Testis (tissue), 2 donors: ENCODE measurements at regions not wholly inside any gene's neighbourhood (a gene's known extent, or its start where the extent isn't known, plus 50 kb on each side); places are given as distances from the start of the nearest gene placed in this dataset.

Experiments used
- DNase-seq: peaks from one replicate; pipeline ENCODE4 v3.0.0-alpha.2; 2019
- H3K27ac ChIP-seq, 2 donors: fragments of 200-600 bp; sonication (generic); one replicate each; pipeline ENCODE4 v1.5.1; 2019
- H3K27me3 ChIP-seq: fragments of 200-600 bp; sonication (generic); one replicate; pipeline ENCODE4 v1.5.1; 2019
- H3K36me3 ChIP-seq: fragments of 200-600 bp; sonication (generic); one replicate; pipeline ENCODE4 v1.5.1; 2017; ENCODE audit warnings: low read depth; ENCODE audit errors: missing control alignments
- H3K4me1 ChIP-seq: fragments of 200-600 bp; sonication (generic); one replicate; pipeline ENCODE4 v1.5.1; 2019
- H3K4me3 ChIP-seq, 2 donors: fragments of 200-600 bp; sonication (generic); one replicate each; pipeline ENCODE4 v1.5.1; 2017 to 2019
- H3K9me3 ChIP-seq: fragments of 200-600 bp; sonication (generic); one replicate; pipeline ENCODE4 v1.5.1; 2017
- CTCF ChIP-seq, 3 experiments: fragments of 450-650 bp in 2 of 3; fragments of 200-600 bp in 1 of 3; sonication (generic) in 1 of 3; IDR thresholded peaks; one replicate each; pipeline ENCODE4 v1.5.1; 2016 to 2019; ENCODE audit warnings: antibody characterized with exemption in 3 of 3, mild to moderate bottlenecking in 2 of 3, moderate library complexity in 1 of 3
- POLR2A ChIP-seq: fragments of 450-650 bp; IDR thresholded peaks from one replicate; pipeline ENCODE4 v1.6.1; 2017; ENCODE audit warnings: antibody characterized with exemption, mild to moderate bottlenecking, moderate library complexity
- WGBS, 2 donors: methylation state at CpG; one replicate each; pipeline ENCODE4 v1.1.5; 2018; 5-methylcytosine and 5-hydroxymethylcytosine counted together
- intact Hi-C: fragments of 100-400 bp; cut with DNase I; formaldehyde crosslinking; loops from one replicate; pipeline ENCODE4 v1.15.1; 2023; ENCODE audit warnings: low total_unique reads

DNA sequence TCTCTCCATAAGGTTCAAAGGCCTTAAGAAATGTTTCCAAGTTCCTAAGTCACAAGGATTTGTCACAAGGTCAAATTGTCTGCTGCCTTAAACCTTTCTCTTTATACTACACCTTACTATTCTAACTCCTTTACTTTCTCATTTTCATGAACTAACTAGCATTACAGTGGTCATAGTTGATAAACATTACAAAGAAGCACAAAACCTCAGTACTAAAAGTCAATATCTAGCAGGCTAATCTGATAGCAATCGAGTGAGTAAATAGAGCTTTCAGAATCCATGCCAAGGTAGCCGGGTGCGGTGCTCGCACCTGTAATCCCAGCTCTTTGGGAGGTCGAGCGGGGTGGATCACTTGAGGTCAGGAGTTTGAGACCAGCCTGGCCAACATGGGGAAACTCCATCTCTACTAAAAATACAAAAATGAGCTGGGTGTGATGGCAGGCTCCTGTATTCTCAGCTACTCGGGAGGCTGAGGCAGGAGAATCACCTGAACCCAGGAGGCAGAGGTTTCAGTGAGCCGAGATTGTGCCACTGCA, 510.0 kb downstream of the GBA3 start:
- no peak for DNase-seq
- H3K9me3 ChIP-seq, result no peaks in the 10 kb centered on the region
- no peak overlapping the region for H3K4me3 ChIP-seq
- TF ChIP-seq CTCF (IDR thresholded peaks at IDR 0.05), result no peak
- TF ChIP-seq POLR2A, result no peak
- 89 to 98% methylated on average over 8 of the region's 8 CpGs for WGBS, 2 donors
- H3K4me1 ChIP-seq, result no peaks in the 10 kb centered on the region
- no peak overlapping the region for H3K27ac ChIP-seq
- H3K27me3 ChIP-seq, result no peaks in the 10 kb centered on the region
- intact Hi-C loops, result no loop called here
- H3K36me3 ChIP-seq, result no peaks in the 10 kb centered on the region

GRCh38 chr4:23194751-23195150, 502.0 kb downstream of the GBA3 start:
- H3K4me3 ChIP-seq, result no peak overlapping the region
- H3K9me3 ChIP-seq, result no peaks in the 10 kb centered on the region
- TF ChIP-seq CTCF (IDR thresholded peaks at IDR 0.05), result no peak
- no peaks in the 10 kb centered on the region for H3K27me3 ChIP-seq
- no peaks in the 10 kb centered on the region for H3K36me3 ChIP-seq
- DNase-seq, result no peak
- H3K27ac ChIP-seq, result no peak overlapping the region
- intact Hi-C loops, result no loop called here
- no peaks in the 10 kb centered on the region for H3K4me1 ChIP-seq

DNA sequence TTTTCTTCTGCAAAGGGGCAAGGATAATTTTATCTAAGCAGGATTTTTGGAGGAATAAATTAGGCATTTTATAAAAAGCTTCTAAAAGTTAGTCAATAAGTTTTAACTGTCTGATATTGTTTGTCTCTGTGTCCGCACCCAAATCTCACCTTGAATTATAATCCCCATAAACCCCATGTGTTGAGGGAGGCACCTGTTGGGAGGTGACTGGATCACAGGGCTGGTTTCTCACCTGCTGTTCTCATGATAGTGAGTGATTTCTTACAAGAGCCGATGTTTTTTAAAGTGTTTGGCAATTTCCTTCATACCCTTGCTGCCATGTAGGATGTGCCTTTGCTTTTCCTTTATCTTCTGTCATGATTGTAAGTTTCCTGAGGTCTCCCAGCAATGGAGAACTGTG, 481.4 kb downstream of the GBA3 start:
- H3K36me3 ChIP-seq, result no peaks in the 10 kb centered on the region
- no peak overlapping the region for H3K4me3 ChIP-seq
- WGBS, 2 donors, result 89 to 98% methylated on average over 2 of the region's 2 CpGs
- no peaks in the 10 kb centered on the region for H3K9me3 ChIP-seq
- H3K27me3 ChIP-seq, result no peaks in the 10 kb centered on the region
- H3K27ac ChIP-seq, result no peak overlapping the region
- TF ChIP-seq POLR2A (no peak), CTCF (IDR thresholded peaks at IDR 0.05) (no peak)
- intact Hi-C loops, result no loop called here
- no peak for DNase-seq
- no peaks in the 10 kb centered on the region for H3K4me1 ChIP-seq

DNA sequence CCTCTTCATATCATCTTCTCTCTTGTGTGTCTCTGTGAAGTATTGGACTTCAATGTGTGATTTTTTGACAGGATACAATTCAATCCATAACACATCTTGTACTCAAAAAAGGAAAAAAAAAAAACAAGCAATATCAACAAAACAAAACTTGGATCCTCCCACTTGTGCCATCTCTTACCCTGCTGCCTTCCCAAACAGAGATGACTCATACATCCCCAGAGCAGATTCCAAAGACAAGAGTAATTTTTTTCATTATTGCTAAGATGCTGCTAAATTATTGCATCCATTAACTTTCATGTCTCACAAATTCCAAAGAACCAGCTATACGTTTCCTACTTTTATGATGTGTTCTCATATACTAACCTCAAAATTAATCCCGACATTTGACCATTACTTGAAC, 479.2 kb downstream of the GBA3 start:
- WGBS, 2 donors, result 46% methylated on average over 2 of the region's 2 CpGs
- no peak overlapping the region for H3K4me3 ChIP-seq
- H3K4me1 ChIP-seq, result no peaks in the 10 kb centered on the region
- no peaks in the 10 kb centered on the region for H3K36me3 ChIP-seq
- intact Hi-C loops, result no loop called here
- H3K27ac ChIP-seq, result no peak overlapping the region
- TF ChIP-seq CTCF (IDR thresholded peaks at IDR 0.05) (no peak), POLR2A (no peak)
- H3K27me3 ChIP-seq, result no peaks in the 10 kb centered on the region
- no peaks in the 10 kb centered on the region for H3K9me3 ChIP-seq
- no peak for DNase-seq

- WGBS, 2 donors, result 52 to 58% methylated on average over 6 of the region's 6 CpGs
Measured at GRCh38 chr4:23169608-23170311, 477.0 kb downstream of the GBA3 start.

More at GRCh38 chr4:23169608-23170311, 477.0 kb downstream of the GBA3 start:
- no peaks in the 10 kb centered on the region for H3K27me3 ChIP-seq
- H3K27ac ChIP-seq, result no peak overlapping the region
- DNase-seq, result no peak
- intact Hi-C loops, result no loop called here
- no peaks in the 10 kb centered on the region for H3K9me3 ChIP-seq
- no peaks in the 10 kb centered on the region for H3K36me3 ChIP-seq
- TF ChIP-seq POLR2A (no peak), CTCF (IDR thresholded peaks at IDR 0.05) (no peak)
- no peak overlapping the region for H3K4me3 ChIP-seq
- no peaks in the 10 kb centered on the region for H3K4me1 ChIP-seq
